Activated naive CD8-positive, alpha-beta T cell treated with anti-CD3 and anti-CD28 coated beads, Interleukin-2, amount 10 ng/mL, durations not matched to agents 7 days and 5 days (primary cell): ENCODE measurements at regions not wholly inside any gene's neighbourhood (a gene's known extent, or its start where the extent isn't known, plus 50 kb on each side); places are given as distances from the start of the nearest gene placed in this dataset.

Experiments
- ATAC-seq: fragments of 150-1000 bp; cut with Tn5 transposase; one replicate; pipeline ENCODE4 v1.10.0; 2021; ENCODE audit warnings: low read depth, moderate library complexity
- POLR2A ChIA-PET: fragments of 350-600 bp; sonication (Branson Sonifier 250); formaldehyde crosslinking; loops from one replicate; lab custom pipeline; 2021; ENCODE audit warnings: antibody characterized with exemption; lab: Charles Lee
- DNase-seq: peaks from one replicate; pipeline ENCODE4 v3.0.0; 2021
- H3K27ac Mint-ChIP-seq: one replicate; pipeline ENCODE4 v1.8.0; 2022; ENCODE audit warnings: mild to moderate bottlenecking, mixed read lengths
- H3K27me3 Mint-ChIP-seq: one replicate; pipeline ENCODE4 v1.8.0; 2022; ENCODE audit warnings: mild to moderate bottlenecking, moderate library complexity, mixed read lengths
- H3K36me3 Mint-ChIP-seq: one replicate; pipeline ENCODE4 v1.8.0; 2021; ENCODE audit warnings: mild to moderate bottlenecking, mixed read lengths
- H3K4me1 Mint-ChIP-seq: one replicate; pipeline ENCODE4 v1.8.0; 2021; ENCODE audit warnings: mixed read lengths
- H3K4me3 Mint-ChIP-seq: one replicate; pipeline ENCODE4 v1.8.0; 2022; ENCODE audit warnings: mild to moderate bottlenecking, moderate library complexity, mixed read lengths
- H3K9me3 Mint-ChIP-seq: one replicate; pipeline ENCODE4 v1.8.0; 2021; ENCODE audit warnings: mixed read lengths

DNA sequence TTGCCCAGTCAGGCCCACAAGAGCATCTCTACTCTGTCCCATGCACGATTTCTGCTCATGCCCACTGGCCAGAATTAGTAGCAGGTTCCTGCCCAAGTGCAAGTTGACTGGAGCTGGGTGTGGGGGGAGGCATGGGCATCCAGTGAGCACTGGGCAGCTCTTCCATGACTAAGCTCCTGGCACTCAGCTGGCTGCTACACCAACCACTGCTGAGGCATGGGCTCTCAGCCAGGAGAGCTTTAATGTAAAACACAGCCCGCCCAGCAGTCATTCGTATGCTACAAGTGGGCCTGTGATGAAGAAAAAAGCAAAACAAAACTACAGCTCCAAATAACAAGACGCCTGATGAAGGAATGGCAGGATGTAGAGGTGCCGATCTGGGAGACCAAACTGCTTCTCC is 335.4 kb upstream of the PFKP start:
- POLR2A ChIA-PET, result no interaction called here
- ATAC-seq (no peak), DNase-seq (no peak)
- no peak overlapping the region for H3K4me3 Mint-ChIP-seq
- H3K36me3 Mint-ChIP-seq, result no peaks in the 10 kb centered on the region
- H3K4me1 Mint-ChIP-seq, result no peaks in the 10 kb centered on the region
- H3K27me3 Mint-ChIP-seq, result no peaks in the 10 kb centered on the region
- H3K9me3 Mint-ChIP-seq, result peaks cover 4% of the 10 kb centered on the region
- H3K27ac Mint-ChIP-seq, result no peak overlapping the region

DNA sequence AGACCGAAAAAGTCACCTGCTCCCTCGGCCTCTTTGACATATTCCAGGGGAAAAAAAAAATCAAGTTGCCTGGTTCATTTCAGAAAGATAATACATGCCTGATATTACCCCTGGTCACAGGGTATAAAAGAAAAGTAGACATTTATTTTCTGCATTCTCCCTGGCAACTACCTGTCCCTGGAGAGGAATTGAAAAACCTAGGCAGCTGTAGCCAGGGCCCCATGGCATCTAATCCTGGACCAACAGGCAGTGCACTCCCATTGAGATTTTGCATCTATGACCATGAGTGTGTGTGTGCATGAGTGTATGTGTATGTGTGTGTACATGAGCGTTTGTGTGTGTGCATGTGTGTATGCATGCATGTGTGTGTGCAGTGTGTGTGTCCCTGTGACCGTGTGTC is 338.2 kb upstream of the PFKP start:
- H3K36me3 Mint-ChIP-seq, result no peaks in the 10 kb centered on the region
- H3K27ac Mint-ChIP-seq, result no peak overlapping the region
- POLR2A ChIA-PET, result no interaction called here
- no peak for ATAC-seq
- H3K4me3 Mint-ChIP-seq, result no peak overlapping the region
- H3K27me3 Mint-ChIP-seq, result no peaks in the 10 kb centered on the region
- DNase-seq, result no peak
- peaks cover 4% of the 10 kb centered on the region for H3K9me3 Mint-ChIP-seq
- H3K4me1 Mint-ChIP-seq, result no peaks in the 10 kb centered on the region

DNA sequence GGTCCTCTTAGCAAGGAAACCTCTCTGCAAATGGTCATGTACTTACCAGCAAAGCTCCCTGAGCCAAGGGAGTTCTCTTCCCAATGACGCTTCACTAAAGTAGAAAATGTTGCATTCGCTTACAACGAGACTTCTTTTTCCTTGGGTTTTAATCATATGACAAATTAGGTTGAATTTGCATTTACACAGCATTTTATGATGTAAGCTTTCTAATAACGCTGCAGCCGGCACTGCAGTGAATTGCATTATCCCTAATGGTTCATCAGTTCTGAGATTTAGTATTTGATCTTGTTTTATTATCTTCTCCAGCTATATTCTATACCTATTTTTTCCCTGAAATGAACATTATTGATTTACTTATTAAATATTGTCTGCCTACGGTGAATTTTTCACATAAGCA is 339.3 kb upstream of the PFKP start:
- Mint-ChIP-seq H3K36me3 (no peaks in the 10 kb centered on the region), H3K4me3 (no peak overlapping the region), H3K27me3 (no peaks in the 10 kb centered on the region), H3K4me1 (no peaks in the 10 kb centered on the region), H3K9me3 (peaks cover 4% of the 10 kb centered on the region), H3K27ac (no peak overlapping the region)
- ATAC-seq (no peak), DNase-seq (no peak)
- POLR2A ChIA-PET, result no interaction called here

DNA sequence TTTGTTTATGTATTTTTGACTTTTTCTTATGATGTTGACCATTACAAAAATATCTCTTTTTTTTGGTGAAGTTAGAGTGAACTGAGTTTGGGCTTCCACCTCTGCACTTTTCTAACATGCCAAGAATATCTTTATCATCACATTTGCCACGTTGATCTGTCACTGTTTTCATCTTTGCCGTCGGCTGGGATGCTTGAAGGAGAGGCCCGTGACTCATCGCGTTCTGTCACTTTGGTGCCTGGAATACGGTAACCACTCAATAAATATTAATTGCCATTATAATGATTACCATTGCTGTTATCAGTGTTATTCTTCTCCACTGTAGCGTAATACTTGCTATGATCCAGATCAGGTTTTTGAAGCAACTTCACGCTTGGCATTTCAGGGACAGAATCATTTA is 350.8 kb upstream of the PFKP start:
- DNase-seq (no peak), ATAC-seq (no peak)
- H3K36me3 Mint-ChIP-seq, result no peaks in the 10 kb centered on the region
- POLR2A ChIA-PET, result no interaction called here
- no peaks in the 10 kb centered on the region for H3K9me3 Mint-ChIP-seq
- no peaks in the 10 kb centered on the region for H3K4me1 Mint-ChIP-seq
- H3K27ac Mint-ChIP-seq, result no peak overlapping the region
- H3K27me3 Mint-ChIP-seq, result no peaks in the 10 kb centered on the region
- H3K4me3 Mint-ChIP-seq, result no peak overlapping the region

DNA sequence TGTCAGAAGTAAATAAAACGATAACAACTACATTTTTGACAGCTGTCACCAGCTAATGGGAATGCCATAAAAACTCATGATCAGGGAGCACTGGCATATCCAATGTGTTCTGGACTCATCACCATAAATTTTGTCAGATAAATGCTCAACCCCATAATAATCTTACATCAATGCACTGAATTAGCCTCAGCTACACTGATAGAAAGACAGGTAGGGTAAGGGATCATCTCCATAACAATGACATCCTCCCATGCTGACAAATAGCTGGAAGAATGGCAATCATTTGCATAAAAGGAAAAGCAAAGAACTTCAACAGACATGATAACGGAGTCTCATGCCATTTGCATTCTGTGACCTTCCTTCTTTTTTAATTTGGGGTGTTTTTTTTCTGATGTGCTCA is 352.8 kb upstream of the PFKP start:
- Mint-ChIP-seq H3K9me3 (peaks cover 2% of the 10 kb centered on the region), H3K4me3 (no peak overlapping the region), H3K4me1 (no peaks in the 10 kb centered on the region), H3K36me3 (no peaks in the 10 kb centered on the region), H3K27me3 (no peaks in the 10 kb centered on the region), H3K27ac (no peak overlapping the region)
- DNase-seq, result no peak
- POLR2A ChIA-PET, result no interaction called here
- ATAC-seq, result no peak

DNA sequence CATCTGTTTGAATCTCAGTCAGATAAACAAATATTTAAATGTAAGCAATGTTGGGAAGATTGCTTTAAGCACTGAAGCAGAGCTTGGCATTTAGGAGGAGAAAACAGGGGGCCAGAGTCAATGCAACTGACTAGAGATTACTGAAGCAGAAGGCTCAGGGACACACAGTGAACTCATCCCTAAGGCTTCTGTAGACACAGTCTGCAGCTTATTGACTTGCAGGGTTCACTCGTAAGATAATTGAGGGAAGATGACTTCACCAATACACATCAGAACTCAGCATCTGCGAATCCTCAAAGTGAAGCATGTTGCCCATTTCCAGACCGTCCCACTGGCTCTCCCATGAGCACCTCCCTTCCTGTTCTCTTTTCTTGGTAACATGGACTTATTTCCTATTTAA is 363.4 kb upstream of the PFKP start:
- H3K4me3 Mint-ChIP-seq, result no peak overlapping the region
- H3K9me3 Mint-ChIP-seq, result peaks cover 2% of the 10 kb centered on the region
- no peaks in the 10 kb centered on the region for H3K4me1 Mint-ChIP-seq
- no peaks in the 10 kb centered on the region for H3K27me3 Mint-ChIP-seq
- H3K36me3 Mint-ChIP-seq, result no peaks in the 10 kb centered on the region
- POLR2A ChIA-PET, result no interaction called here
- no peak for ATAC-seq
- no peak overlapping the region for H3K27ac Mint-ChIP-seq
- DNase-seq, result no peak

DNA sequence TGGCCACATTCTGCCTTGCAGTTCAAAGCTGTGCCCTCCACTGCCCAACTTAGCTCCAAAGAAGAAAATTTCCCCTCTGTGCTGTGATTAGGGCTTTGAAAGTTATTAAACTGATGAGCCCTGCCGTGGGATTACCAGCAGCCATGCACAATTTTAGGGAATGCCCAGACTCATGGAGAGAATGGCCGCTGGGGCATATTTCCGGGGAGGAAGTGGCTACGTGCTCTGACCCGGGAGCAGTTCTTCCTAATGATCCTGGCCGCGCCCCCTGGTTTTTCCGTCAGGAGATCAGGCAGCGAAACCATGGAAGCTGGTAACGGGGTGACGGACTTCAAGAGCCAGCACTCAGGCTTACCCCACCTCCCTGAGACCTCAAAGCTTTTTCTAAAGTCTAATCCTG is 365.5 kb upstream of the PFKP start:
- no peak overlapping the region for H3K27ac Mint-ChIP-seq
- POLR2A ChIA-PET, result no interaction called here
- H3K9me3 Mint-ChIP-seq, result peaks cover 2% of the 10 kb centered on the region
- H3K27me3 Mint-ChIP-seq, result no peaks in the 10 kb centered on the region
- H3K4me3 Mint-ChIP-seq, result no peak overlapping the region
- no peaks in the 10 kb centered on the region for H3K4me1 Mint-ChIP-seq
- ATAC-seq (no peak), DNase-seq (no peak)
- H3K36me3 Mint-ChIP-seq, result no peaks in the 10 kb centered on the region

DNA sequence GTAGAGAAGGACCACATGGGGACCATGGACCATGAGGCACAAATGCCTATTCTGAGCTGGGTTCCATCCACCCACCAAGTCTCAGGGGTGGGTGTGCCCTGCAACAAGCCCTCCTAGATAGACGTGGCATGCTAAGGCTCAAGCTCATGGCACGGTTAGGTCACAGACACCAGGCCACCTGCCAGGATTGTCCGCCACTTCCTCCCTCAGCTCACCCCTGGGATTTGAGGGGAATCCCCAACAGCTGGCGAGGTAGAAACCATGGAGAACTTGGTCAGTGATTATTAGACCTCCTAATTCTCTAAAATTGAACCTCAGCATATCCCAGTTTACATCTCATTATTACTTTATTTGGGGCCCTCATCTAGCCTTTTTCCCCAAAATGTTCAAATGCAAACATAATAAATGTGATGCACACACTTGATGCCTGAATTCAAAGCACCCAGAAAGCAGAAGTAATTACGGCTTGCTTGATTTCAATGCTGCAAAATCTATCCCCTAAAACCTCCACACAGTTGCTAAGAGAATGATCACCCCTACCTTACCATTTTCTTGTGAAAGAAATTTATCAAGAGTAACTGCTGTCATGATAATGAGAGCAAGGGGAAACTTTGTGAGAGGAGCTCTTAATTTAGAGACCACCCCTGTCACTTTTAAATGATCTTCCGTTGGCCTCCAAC is 366.6 kb upstream of the PFKP start:
- DNase-seq, result no peak
- Mint-ChIP-seq H3K9me3 (peaks cover 2% of the 10 kb centered on the region), H3K4me3 (no peak overlapping the region), H3K36me3 (no peaks in the 10 kb centered on the region), H3K4me1 (no peaks in the 10 kb centered on the region), H3K27me3 (no peaks in the 10 kb centered on the region), H3K27ac (no peak overlapping the region)
- POLR2A ChIA-PET, result no interaction called here
- ATAC-seq, result no peak

DNA sequence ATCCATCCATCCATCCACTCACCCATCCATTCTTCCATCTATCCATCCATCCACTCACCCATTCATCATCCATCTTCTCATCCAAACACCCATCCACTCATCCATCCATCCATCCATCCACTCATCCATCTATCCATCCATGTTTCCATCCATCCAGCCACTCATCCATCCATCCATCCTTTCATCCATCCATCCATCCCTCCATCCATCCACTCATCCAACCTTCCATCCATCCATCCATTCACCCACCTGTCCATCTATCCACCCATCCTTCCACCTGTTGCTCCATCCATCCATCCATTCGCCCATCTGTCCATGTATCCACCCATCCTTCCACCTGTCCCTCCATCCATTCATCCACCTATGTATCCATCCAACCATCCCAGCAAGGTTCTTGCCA is 378.4 kb upstream of the PFKP start:
- H3K27me3 Mint-ChIP-seq, result no peaks in the 10 kb centered on the region
- POLR2A ChIA-PET, result no interaction called here
- no peaks in the 10 kb centered on the region for H3K9me3 Mint-ChIP-seq
- H3K36me3 Mint-ChIP-seq, result no peaks in the 10 kb centered on the region
- no peak overlapping the region for H3K27ac Mint-ChIP-seq
- H3K4me3 Mint-ChIP-seq, result no peak overlapping the region
- ATAC-seq, result no peak
- DNase-seq, result no peak
- no peaks in the 10 kb centered on the region for H3K4me1 Mint-ChIP-seq

DNA sequence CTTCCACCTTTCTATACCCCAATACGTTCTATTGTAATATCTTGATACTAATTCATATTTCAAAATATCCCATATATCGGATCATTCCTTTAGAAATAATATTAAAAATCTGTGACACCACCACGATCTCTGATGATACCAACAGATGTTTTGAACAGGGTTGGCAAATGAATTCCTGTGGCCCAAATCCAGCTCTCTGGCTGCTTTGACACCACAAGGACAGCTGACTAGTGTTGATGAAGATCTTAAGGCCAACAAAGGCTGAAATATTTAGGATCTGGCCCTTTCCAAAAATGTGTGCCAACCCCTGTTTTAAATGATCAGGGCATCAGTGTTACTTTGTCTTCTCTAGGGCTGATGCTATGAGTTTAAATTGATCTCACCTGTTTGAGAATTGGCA is 380.7 kb upstream of the PFKP start:
- no peaks in the 10 kb centered on the region for H3K4me1 Mint-ChIP-seq
- POLR2A ChIA-PET, result no interaction called here
- no peak for ATAC-seq
- DNase-seq, result no peak
- H3K36me3 Mint-ChIP-seq, result no peaks in the 10 kb centered on the region
- H3K4me3 Mint-ChIP-seq, result no peak overlapping the region
- no peaks in the 10 kb centered on the region for H3K27me3 Mint-ChIP-seq
- H3K9me3 Mint-ChIP-seq, result no peaks in the 10 kb centered on the region
- H3K27ac Mint-ChIP-seq, result no peak overlapping the region

DNA sequence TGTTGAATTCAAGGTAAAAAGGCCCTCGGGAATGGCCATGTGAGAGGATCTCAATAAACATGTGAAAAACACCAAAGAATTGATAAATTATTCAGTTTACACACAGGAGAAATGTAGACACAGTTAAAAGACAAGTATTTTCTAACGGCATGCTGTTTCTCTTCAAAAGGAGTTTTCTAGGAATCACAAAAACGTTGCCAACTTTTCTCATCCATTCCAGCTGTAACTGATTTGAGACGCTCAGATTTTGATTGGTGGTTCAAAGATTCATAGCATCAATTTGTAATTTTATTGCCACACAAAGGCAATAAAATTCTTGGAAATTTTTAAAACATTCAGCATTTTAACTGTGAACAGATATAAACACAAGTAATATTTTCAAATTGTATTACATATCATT is 384.9 kb upstream of the PFKP start:
- Mint-ChIP-seq H3K9me3 (no peaks in the 10 kb centered on the region), H3K4me1 (no peaks in the 10 kb centered on the region), H3K27me3 (no peaks in the 10 kb centered on the region), H3K4me3 (no peak overlapping the region), H3K27ac (no peak overlapping the region), H3K36me3 (no peaks in the 10 kb centered on the region)
- POLR2A ChIA-PET, result no interaction called here
- DNase-seq (no peak), ATAC-seq (no peak)

DNA sequence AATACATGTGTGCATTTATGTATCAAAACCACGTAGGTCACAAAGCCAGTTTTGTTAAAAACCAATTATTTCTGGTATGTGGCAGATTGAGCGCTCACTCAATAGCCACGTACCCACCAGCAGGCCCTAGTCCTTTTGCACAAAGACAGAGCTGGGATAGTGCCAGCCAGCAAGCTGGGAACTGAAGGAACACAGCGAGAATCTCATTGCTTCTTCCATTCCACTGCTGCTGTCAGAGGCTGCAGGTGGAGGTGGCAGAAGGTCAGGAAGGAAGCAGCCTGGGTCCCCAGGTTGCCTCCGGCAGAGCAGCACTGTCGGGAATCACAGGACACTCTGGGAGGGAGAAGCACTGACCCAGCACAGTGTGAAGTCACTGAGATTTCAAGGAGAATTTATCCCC is 385.5 kb upstream of the PFKP start:
- H3K27me3 Mint-ChIP-seq, result no peaks in the 10 kb centered on the region

DNA sequence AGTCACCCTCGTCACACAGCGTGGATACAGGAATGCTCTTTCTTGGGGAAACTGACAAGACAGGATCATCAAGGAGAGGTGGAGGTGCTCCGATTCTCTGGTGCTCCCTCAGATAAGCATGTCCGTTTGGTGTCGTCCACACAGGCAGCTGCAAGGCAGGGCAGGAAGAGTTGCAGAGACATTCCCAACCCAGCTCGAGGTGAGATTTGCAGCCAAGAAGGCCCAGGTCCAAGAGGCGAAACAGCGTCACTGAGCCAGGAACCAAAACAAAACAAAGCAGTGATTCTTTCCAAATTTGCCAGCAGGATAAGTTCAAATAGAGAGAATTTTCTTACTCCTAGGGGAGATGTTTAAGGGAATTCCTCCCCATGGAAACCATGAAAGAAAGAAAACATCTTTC is 386.5 kb upstream of the PFKP start:
- no peaks in the 10 kb centered on the region for H3K9me3 Mint-ChIP-seq
- POLR2A ChIA-PET, result no interaction called here

More for the DNA sequence above, 385.5 kb upstream of the PFKP start:
- POLR2A ChIA-PET, result no interaction called here
- Mint-ChIP-seq H3K27ac (no peak overlapping the region), H3K4me3 (no peak overlapping the region), H3K36me3 (no peaks in the 10 kb centered on the region), H3K4me1 (no peaks in the 10 kb centered on the region), H3K9me3 (no peaks in the 10 kb centered on the region)
- ATAC-seq, result no peak
- no peak for DNase-seq

DNA sequence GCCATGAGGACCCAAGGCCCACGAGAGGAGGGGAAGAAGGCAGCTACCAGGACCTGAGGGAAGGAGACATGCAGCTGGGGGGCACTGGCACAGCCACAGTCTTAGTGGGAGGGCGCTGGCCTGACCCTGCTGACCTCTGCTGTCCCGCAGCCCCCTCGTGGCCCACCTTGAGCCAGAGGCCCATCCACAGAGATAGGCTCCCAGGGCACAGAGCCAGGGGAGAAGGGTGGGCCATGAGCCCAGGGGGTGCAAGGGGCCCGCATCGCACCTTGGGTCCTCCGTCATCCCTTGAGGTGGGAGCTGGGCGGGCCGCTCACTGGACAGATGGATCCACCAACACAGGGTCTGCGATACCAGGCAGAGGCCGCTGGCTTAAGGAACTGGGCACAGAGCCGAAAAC is 387.7 kb upstream of the PFKP start:
- no peak for ATAC-seq
- H3K9me3 Mint-ChIP-seq, result no peaks in the 10 kb centered on the region

More for the DNA sequence above, 386.5 kb upstream of the PFKP start:
- Mint-ChIP-seq H3K4me1 (no peaks in the 10 kb centered on the region), H3K36me3 (no peaks in the 10 kb centered on the region), H3K4me3 (no peak overlapping the region), H3K27ac (no peak overlapping the region), H3K27me3 (no peaks in the 10 kb centered on the region)
- DNase-seq (no peak), ATAC-seq (no peak)

DNA sequence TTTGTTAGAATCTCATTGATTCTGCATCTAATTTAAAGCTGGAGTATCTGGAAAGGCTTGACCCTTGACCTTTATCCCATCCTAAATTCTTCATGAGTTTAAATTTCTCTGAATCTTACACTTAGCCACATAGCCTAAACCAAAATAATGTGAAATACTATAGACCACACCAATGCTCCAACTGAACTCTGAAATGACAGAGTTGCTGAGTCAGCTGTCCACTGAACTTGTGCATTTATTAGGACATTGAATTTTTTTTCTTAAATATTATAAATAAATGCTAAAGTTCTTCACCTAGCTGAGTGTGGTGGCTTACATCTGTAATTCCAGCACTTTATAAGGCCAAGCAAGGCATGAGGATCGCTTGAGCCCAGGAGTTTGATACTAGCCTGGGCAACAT is 390.9 kb upstream of the PFKP start:
- POLR2A ChIA-PET, result no interaction called here
- Mint-ChIP-seq H3K27me3 (no peaks in the 10 kb centered on the region), H3K4me3 (no peak overlapping the region), H3K9me3 (no peaks in the 10 kb centered on the region), H3K4me1 (no peaks in the 10 kb centered on the region), H3K27ac (no peak overlapping the region), H3K36me3 (no peaks in the 10 kb centered on the region)
- DNase-seq, result no peak
- no peak for ATAC-seq

More for the DNA sequence above, 387.7 kb upstream of the PFKP start:
- H3K4me3 Mint-ChIP-seq, result no peak overlapping the region
- no peaks in the 10 kb centered on the region for H3K27me3 Mint-ChIP-seq
- no peaks in the 10 kb centered on the region for H3K36me3 Mint-ChIP-seq
- no peak for DNase-seq
- no peak overlapping the region for H3K27ac Mint-ChIP-seq
- H3K4me1 Mint-ChIP-seq, result no peaks in the 10 kb centered on the region
- POLR2A ChIA-PET, result no interaction called here
